Kidney (tissue), 13 donors: ENCODE measurements at regions not wholly inside any gene's neighbourhood (a gene's known extent, or its start where the extent isn't known, plus 50 kb on each side); places are given as distances from the start of the nearest gene placed in this dataset.

Experiments
- DNase-seq, 5 donors: peaks; one replicate each; pipeline ENCODE4 v3.0.0-alpha.2; 2013 to 2020
- FAIRE-seq: peaks from 2 replicates; lab custom pipeline; 2012; peaks lifted over from hg19 to GRCh38; lab: Jason Lieb, UNC
- H3K27ac ChIP-seq, 2 donors: one replicate each; pipeline ENCODE4 v1.7.0; 2013; ENCODE audit warnings: low read depth in 2 of 2, low read length in 2 of 2, inconsistent platforms in 1 of 2
- H3K27me3 ChIP-seq: one replicate; pipeline ENCODE4 v1.7.1; 2013; ENCODE audit warnings: low read length, inconsistent platforms; ENCODE audit not compliant: control insufficient read depth, insufficient read depth
- H3K36me3 ChIP-seq, 3 donors: one replicate each; pipeline versions ENCODE4 v1.7.0 to v1.7.1; 2013; ENCODE audit warnings: low read length in 3 of 3, control low read depth in 1 of 3, inconsistent platforms in 1 of 3; ENCODE audit not compliant: insufficient read depth in 3 of 3, control insufficient read depth in 2 of 3
- H3K4me1 ChIP-seq, 3 donors: one replicate each; pipeline versions ENCODE4 v1.7.0 to v1.7.1; 2013; ENCODE audit warnings: low read length in 3 of 3, inconsistent platforms in 1 of 3, low read depth in 1 of 3; ENCODE audit not compliant: control insufficient read depth in 2 of 3, insufficient read depth in 2 of 3
- H3K4me3 ChIP-seq, 3 donors: one replicate each; pipeline versions ENCODE4 v1.7.0 to v1.8.1; 2013; ENCODE audit warnings: low read length in 3 of 3, control low read depth in 1 of 3, inconsistent platforms in 1 of 3
- H3K9ac ChIP-seq, 3 donors: one replicate each; pipeline versions ENCODE4 v1.7.0 to v1.7.1; 2013; ENCODE audit warnings: low read length in 3 of 3, control low read depth in 1 of 3, inconsistent platforms in 1 of 3
- H3K9me3 ChIP-seq, 3 donors: one replicate each; pipeline versions ENCODE4 v1.7.0 to v1.7.1; 2013; ENCODE audit warnings: low read length in 3 of 3, control low read depth in 1 of 3, inconsistent platforms in 1 of 3; ENCODE audit not compliant: control insufficient read depth in 2 of 3, insufficient read depth in 1 of 3
- CTCF ChIP-seq: IDR thresholded peaks from 3 replicates; pipeline ENCODE4 v1.5.1; 2012; ENCODE audit warnings: mild to moderate bottlenecking, moderate library complexity, borderline replicate concordance; ENCODE audit not compliant: insufficient read depth; ENCODE audit errors: extremely low read depth
- intact Hi-C: fragments of 100-400 bp; cut with DNase I; formaldehyde crosslinking; loops from one replicate; pipeline ENCODE4 v1.11.1; 2022
- donor health status: control.
- donor health status: control.
- donor health status: control.
- donor health status: control.
- donor health status: control.
- donor health status: DM: yes; HTN: yes; CAD: no.
- donor health status: Normal renal cell carcinoma (clear cell type).

GRCh38 chr4:53684136-53685130 lies 93.1 kb upstream of the LNX1 start:
- no peaks in the 10 kb centered on the region for H3K36me3 ChIP-seq
- H3K4me3 ChIP-seq: no peak overlapping the region
- H3K27me3 ChIP-seq: no peaks in the 10 kb centered on the region
- no peak for FAIRE-seq
- no peak overlapping the region for H3K9ac ChIP-seq
- TF ChIP-seq CTCF: no peak
- intact Hi-C loops: no loop called here
- H3K27ac ChIP-seq: no peak overlapping the region
- no peaks in the 10 kb centered on the region for H3K4me1 ChIP-seq
- peak in 1 of 5 donors; percentile 12 for DNase-seq
- H3K9me3 ChIP-seq: no peaks in the 10 kb centered on the region

DNA sequence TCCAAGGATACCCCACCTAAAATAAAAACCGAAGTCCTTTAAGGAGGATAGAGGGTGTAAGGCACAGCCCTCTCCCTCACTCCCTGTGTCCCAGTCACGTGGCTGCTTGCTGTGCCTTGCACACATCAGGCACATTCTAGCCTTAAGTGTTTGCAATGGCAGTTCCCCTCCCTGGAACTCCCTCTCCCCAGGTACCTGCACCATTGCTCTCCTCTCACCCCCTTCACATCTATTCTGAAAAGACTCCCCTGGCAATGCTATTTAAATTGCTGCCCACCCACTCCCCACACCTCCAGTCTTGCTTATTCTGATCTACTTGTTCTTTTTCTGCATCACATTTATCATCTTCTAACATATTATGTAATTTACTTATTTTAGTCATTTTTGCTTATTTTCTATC lies 91.6 kb upstream of the LNX1 start:
- Histone ChIP-seq H3K4me1 (no peaks in the 10 kb centered on the region), H3K4me3 (no peak overlapping the region), H3K27ac (no peak overlapping the region), H3K27me3 (no peaks in the 10 kb centered on the region), H3K9ac (no peak overlapping the region), H3K36me3 (no peaks in the 10 kb centered on the region), H3K9me3 (no peaks in the 10 kb centered on the region)
- DNase-seq (no peak), FAIRE-seq (no peak)
- intact Hi-C loops: no loop called here
- TF ChIP-seq CTCF: no peak

DNA sequence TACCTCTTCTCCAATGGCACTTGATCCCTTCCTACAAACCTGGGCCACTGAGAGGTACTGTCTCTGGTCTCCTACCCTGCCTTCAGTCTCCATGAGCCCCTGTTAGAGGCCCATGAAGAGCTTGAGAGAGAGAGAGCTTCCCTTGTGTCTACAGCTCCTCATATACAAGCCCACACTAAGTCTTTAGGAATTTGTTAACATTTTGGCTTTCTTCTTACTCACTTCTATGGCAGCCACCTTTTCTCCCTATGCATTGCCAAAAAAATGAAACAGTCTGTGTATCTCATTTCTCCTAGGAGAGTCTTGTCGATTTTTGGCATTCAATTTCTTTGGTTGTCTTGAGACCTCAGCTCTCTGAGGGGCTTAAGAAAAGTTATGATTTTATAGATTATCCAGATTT lies 90.9 kb upstream of the LNX1 start:
- FAIRE-seq (no peak), DNase-seq (no peak)
- Histone ChIP-seq H3K4me3 (no peak overlapping the region), H3K27ac (no peak overlapping the region), H3K9ac (no peak overlapping the region), H3K27me3 (no peaks in the 10 kb centered on the region), H3K9me3 (no peaks in the 10 kb centered on the region), H3K4me1 (no peaks in the 10 kb centered on the region), H3K36me3 (no peaks in the 10 kb centered on the region)
- TF ChIP-seq CTCF: no peak
- intact Hi-C loops: no loop called here
